GM18861 (cell line): ENCODE measurements at regions not wholly inside any gene's neighbourhood (a gene's known extent, or its start where the extent isn't known, plus 50 kb on each side); places are given as distances from the start of the nearest gene placed in this dataset.
A peak's percentile ranks its signal among the peaks of the same experiment; 100 is the strongest.
"Not testable (repeated sequence)": the region's sequence is repeated elsewhere in the genome, so short reads cannot be mapped to it uniquely, and the experiment has no call there.

Experiments
- ATAC-seq: cut with Tn5 transposase; IDR thresholded peaks from one replicate; pipeline ENCODE4 v1.9.1; 2021; ENCODE audit not compliant: unreplicated experiment

GRCh38 chr9:65397763-65398719 is 113.0 kb upstream of the FOXD4L5 start:
- ATAC-seq = not testable (repeated sequence)

- not testable (repeated sequence) for ATAC-seq
Observed at GRCh38 chr9:65397226-65397625, 112.2 kb upstream of the FOXD4L5 start.

- ATAC-seq = not testable (repeated sequence)
Observed at GRCh38 chr9:65396601-65397000, 111.6 kb upstream of the FOXD4L5 start.

DNA sequence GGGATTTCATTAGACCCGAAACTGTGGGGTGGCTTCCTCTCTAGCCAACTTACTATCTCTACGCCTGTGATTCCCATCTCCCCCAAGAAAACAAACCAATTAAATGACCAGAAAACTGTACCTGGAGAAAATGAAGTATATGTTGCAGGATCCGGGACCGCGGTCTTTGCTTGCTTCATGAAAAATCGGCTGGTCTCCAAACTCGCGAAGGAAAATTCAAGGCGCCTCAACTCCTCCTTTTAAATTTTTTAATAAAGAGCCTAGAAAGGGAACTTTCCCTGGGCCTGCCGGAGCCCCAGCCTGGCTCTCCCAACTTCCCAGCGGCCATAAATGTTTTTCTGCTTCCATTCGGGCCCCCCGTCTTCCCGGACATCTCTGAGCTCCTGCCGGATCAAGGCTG is 110.8 kb upstream of the FOXD4L5 start:
- not testable (repeated sequence) for ATAC-seq

- ATAC-seq = not testable (repeated sequence)
Observed at GRCh38 chr9:65395121-65395520, 110.1 kb upstream of the FOXD4L5 start.

DNA sequence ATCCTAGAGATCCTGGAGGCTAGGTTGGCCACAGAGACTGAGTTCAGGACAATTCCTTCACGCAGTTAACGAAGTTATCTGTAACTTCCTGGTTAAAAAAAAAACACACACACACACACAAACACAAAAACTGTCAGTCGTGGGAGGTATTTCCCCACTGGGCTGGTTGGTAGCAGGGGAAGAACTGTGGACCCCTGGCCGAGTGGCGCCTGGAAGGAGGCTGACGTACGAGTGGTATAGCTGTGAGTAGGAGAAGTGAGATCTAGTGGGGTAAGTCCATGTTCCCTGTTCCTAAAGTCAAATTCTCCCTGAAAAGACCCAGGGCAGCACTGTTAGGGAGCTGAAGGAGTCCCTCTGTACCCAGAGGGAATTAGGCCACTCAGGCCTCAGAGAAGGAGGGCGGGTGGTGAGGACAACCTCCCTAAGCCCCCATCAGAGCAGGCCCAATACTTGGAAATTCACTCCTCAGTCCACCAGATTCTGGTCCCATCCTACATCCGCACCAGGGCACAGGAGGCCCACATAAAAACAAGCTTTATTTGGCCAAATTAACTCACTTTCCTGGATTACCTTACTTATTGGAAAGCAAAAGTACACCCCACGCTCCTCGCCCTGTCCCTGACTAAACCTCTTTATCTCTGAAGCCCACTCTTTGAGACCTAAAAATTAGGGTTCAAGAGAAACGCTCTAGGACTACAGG is 108.3 kb upstream of the FOXD4L5 start:
- ATAC-seq = not testable (repeated sequence)

DNA sequence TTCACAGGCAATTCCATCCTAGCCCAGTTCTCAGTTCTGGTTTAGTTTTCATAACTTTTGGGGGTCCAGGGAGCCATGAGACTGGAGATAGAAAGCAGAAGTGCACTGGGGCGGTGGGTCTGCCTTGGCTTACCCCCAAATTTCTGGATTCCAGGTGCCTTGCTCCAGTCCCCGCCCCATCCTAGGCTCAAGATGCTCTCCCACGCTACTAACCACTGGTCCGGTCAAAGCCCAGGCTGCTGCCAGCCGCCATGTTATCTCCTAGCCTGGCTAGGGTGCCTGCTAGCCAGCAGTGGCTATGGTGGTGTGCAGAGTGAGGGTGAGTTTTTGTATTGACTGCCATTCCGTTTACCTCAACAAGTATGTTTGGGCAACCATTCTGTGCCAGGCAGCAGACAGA is 107.6 kb upstream of the FOXD4L5 start:
- not testable (repeated sequence) for ATAC-seq

DNA sequence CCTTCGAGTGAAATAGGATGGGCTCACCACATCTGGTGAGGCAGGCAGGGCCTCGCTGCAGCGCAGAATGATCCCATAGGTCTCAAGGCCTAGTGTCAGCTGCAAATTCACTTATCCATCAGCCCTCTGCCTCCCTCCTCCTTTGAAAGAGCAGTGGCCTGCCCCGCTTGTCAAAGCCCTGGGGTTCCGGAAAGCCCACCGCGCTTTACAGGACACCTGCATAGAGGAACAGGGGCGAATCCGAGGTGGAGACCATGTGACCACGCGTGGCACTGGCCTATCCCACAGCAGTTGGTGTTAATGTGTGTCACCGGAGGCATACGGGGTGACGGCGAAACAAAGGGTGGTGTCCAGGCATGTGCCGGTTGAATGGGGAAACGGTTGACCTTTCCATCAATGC is 104.7 kb upstream of the FOXD4L5 start:
- not testable (repeated sequence) for ATAC-seq

DNA sequence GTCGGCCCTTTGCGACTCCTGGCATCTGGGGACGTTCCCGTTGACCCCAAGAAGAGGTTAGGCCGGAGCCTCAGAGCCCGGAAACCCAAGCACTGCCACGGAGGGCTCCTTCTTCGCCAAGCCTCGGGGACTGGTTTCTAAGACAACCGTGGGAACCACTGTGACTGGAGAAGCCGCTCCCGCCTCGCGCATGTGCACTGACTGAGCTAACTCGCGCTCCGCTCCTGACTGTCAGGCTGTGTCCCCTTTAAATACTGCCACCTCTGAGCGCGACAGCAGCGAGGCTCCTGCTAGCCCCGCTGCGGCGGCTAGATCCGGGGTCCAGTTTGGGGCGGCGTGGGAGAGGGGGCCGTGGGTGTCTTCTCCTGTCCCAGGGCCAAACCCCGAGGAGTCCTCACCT is 104.2 kb upstream of the FOXD4L5 start:
- not testable (repeated sequence) for ATAC-seq

DNA sequence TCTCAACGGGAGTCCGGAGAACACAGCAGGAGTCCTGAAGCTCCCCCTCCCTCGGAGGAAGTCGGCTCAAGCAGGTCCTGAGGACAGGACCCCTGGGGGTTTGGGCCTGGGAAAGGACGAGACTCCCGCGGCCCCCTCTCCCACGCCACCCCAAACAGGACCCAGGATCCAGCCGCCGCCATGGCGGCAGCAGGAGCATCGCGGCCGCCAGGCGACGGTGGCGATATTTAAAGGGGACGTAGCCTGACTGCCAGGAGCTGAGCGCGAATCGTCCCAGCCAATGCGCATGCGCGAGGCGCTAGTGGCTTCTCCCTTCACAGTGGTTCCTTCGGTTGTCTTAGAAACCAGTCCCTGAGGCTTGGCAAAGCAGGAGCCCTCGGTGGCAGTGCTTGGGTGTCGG is 101.7 kb upstream of the FOXD4L5 start:
- peak; percentile 86 for ATAC-seq

DNA sequence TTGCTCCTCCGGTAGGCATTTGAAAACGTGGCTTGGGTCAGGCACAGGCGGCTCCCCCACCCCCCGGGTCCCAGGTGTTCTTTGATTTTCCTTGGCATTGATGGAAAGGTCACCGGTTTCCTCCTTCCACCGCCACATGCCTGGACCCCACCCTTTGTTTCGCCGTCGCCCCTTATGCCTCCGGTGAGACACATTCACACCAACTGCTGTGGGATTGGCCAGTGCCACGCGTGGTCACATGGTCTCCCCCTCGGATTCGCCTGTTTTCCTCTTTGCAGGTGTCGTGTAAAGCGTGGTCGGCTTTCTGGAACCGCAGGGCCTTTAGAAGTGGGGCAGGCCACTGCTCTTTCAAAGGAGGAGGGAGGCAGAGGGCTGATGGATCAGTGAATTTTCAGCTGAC is 101.2 kb upstream of the FOXD4L5 start:
- not testable (repeated sequence) for ATAC-seq

- ATAC-seq = not testable (repeated sequence)
Observed at GRCh38 chr9:65385655-65386024, 100.6 kb upstream of the FOXD4L5 start.

DNA sequence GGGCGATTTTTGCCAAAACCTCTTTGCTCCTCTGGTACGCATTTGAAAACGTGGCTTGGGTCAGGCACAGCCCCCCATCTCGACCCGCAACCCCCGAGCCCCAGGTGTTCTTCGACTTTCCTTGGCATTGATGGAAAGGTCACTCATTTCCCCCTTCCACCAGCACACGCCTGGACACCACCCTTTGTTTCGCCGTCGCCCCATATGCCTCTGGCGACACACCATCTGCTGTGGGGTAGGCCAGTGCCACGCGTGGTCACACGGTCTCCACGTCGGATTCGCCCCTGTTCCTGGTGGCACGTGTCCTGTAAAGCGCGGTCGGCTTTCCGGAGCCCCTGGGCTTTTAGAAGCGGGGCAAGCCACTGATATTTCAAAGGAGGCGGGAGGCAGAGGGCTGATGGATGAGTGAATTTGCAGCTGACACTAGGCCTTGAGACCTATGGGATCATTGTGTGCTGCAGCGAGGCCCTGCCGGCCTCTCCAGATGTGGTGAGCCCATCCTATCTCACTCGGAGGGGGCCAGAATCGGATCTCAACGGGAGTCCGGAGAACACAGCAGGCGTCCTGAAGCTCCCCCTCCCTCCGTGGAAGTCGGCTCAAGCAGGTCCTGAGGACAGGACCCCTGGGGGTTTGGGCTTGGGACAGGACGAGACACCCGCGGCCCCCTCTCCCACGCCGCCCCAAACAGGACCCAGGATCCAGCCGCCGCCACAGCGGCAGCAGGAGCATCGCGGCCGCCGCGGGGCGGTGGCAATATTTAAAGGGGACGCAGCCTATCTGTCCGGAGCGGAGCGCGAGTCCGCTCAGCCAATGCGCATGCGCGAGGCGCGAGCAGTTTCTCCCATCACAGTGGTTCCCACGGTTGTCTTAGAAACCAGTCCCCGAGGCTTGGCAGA is 100.0 kb upstream of the FOXD4L5 start:
- not testable (repeated sequence) for ATAC-seq

GRCh38 chr9:65384066-65384465 is 99.1 kb upstream of the FOXD4L5 start:
- ATAC-seq = not testable (repeated sequence)

- ATAC-seq = not testable (repeated sequence)
Observed at GRCh38 chr9:65383646-65384045, 98.6 kb upstream of the FOXD4L5 start.

DNA sequence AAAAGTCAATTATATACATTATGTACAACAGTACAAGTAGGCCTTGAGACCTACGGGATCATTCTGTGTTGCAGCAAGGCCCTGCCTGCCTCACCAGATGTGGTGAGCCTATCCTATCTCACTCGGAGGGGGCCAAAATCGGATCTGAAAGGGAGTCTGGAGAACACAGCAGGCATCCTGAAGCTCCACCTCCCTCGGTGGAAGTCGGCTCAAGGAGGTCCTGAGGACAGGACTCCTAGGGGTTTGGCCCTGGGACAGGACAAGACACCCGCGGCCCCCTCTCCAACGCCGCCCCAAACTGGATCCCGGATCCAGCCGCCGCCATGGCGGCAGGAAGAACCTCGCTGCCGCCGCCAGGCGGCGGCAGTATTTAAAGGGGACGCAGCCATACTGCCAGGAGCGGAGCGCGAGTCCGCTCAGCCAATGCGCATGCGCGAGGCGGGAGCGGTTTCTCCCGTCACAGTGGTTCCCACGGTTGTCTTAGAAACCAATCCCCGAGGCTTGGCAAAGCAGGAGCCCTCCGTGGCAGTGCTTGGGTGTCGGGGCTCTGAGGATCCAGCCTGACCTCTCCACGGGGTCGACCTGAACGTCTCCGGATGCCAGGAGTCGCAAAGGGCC is 97.8 kb upstream of the FOXD4L5 start:
- not testable (repeated sequence) for ATAC-seq
